ENCODE measurements at regions not wholly inside any gene's neighbourhood (a gene's known extent, or its start where the extent isn't known, plus 50 kb on each side); places are given as distances from the start of the nearest gene placed in this dataset.

DNA sequence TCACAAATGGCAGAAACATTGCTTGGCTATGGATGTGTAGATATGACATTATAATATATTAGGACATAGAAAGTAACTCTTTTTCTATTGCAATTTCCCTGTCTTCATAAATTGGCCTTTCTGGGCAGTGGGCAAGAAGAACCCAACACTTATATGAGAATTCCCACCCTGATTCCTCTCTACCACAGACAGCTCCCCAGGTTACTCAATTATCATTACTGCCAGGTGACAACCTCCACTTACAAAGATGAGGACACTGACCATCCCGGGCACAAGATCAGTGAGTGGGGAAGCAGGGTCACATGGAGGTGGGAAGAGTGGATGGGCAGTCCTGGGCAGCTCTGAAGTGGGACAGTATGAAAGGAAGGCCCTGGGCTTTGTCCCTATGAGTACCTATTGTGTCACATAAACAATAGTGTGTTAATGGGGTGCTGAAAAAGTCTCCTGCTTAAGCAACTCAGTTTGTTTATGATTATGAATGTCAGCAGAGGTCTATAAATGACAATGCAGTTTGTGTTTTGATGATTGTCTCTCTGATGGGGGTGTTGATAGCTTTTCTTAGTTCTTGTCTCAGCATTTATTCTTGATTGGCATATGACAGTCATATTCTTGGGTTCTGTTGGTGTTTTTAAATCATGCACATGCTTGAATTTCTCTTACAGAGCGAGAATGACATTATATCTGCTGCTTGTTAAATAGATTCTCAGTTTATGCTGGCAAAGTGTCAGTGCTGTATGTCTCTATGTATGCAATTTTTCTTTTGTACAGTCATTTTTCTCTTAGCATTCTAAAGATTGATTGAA lies 99.9 kb downstream of the SLIT2 start:
- no peak for DNase-seq (ENCODE audit: extremely low read depth, low read depth)

DNA sequence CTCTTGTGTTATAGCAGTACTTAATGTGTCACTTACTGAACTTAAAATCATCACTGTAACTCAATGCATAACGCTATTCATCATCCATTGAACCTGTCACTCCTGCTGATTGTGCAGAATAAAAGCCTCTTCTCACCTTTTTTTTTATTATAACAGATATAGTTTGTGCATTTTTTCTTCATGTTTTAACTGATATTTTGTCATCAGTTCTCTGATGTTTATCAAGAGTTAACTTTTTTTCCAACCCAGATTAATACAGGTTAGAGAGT lies 100.4 kb downstream of the SLIT2 start:
- no peak for DNase-seq (ENCODE audit: extremely low read depth, low read depth)

DNA sequence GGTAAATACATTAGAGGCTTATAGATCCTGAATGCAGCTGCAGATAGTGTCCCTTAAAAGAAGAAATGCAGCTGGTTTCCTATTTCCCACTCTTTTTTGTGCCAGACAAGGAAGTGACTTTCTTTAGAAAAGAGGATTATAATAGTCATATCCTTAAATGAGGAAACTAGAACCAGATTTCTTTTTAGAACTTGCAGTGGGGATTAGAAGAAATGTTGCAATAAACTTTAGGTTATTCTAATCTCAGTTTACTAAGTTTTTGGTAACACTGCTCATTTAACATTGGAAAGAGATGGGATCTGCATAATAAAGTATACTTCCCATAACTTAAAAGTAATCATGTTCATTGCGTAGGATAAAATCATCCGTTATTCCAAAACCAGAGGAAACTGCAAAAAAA lies 101.9 kb downstream of the SLIT2 start:
- no peak for DNase-seq (ENCODE audit: extremely low read depth, low read depth)

DNA sequence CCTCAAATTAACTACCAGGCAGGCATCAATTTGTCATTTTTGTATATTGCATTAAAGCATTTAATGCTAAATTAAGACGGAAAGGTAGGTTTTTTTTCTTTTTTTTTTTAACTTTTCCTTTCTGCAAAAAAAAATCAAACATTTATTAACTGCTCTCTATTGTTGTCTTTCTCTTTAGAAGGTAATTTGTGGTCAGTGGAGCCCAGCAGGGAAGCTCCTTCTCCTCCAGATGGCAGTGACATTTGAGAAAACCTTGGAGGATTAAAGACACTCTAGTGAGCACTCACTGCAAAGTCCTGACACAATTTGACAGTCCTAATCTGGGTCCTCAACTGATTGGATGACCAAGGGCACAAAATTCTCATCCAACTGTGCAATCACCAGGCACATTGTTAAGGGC lies 102.4 kb downstream of the SLIT2 start:
- DNase-seq (ENCODE audit: extremely low read depth, low read depth) = no peak

DNA sequence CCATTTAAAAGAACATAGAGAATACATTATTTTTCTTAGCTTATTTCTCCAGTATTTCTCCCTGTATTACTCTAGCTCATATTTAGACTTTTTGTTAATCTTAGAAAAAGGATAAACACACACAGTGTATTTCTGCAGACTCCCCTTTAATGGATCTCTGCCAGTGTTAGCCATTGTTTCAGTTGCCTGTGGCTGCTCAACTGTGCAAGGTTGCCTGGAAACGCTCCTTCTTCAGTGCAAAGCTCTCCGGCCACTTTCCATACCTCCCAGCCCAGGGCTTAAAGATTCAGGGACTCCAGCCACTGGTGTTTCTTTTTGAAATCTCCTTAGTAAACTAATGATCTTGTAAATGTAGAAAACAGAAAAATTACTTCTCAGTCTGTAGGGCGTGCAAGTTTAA lies 104.9 kb downstream of the SLIT2 start:
- DNase-seq (ENCODE audit: extremely low read depth, low read depth) = no peak

DNA sequence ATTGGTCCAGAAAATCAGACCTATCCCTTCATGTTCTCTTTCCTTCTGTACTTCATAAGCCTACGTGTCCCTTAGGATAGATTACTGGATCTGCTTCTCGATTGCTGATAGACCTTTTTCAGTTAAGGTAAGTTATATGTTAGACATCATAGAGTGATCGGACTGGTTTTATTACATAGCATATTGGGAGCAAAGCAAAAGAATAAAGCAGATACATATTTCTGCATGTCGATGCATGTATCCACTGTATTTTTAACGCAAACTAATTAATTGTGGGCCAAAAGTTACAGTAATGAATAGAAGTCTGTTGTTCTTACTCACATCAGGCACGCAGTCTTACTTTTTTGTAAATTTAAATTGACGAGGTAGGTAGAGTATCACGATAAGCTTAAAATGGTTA lies 106.4 kb downstream of the SLIT2 start:
- DNase-seq (ENCODE audit: extremely low read depth, low read depth) = no peak

DNA sequence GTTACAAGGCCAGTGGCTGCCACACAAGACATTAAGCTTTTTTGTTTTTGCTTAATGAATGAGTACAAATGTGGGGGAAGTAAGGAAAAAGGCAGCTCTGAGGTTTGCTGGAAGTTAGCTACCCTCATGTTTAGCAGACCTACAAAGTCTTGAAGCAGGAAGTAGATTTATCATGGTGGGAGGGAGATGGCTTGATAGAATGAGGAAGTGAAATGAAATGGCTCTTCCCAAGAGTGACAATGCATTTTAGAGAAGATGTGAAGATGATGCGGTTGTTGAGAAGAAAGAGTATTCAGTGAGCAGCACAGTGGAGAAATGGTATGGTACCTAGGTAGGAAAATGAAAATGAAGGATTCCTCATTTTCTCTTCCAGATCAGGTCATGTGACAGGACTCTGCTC lies 108.0 kb downstream of the SLIT2 start:
- no peak for DNase-seq (ENCODE audit: extremely low read depth, low read depth)

DNA sequence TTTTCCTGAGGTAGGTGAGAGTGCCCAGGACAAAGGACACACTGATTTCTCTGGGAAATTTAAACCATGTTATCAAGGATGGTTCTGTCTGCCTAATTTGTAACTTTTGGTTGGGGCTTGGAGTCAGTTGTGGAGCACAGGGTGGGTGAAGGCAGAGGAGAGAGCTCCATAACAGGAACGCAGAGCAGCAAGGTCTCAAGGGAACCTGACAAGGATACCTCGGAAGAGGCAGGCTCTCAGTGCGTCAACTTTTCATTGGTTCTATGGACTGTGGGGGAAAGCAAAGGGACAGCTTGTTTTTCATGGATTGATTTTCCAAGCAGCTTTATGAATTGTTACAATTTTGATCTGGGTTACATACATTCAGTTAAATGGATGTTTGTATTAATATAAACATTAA lies 110.4 kb downstream of the SLIT2 start:
- no peak for DNase-seq (ENCODE audit: extremely low read depth, low read depth)

DNA sequence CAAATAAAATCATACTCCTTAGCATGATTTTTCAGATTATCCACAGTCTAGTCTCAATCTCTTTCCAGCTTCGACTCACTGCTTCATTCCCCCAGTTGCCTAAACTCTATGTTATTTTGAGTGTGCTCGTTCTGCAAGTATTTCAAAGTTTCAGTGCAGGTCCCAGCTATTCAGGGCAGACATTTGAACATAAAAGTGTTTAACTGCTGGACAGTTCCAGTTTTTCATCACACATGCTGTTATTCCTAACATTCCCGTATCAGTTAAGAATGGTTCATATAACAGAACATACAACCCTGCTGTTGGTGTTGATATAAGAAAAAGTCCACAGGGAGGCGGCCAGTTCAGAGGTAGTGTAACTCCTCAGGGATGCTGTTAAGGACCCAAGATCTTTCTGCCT lies 113.3 kb downstream of the SLIT2 start:
- DNase-seq (ENCODE audit: extremely low read depth, low read depth) = no peak

DNA sequence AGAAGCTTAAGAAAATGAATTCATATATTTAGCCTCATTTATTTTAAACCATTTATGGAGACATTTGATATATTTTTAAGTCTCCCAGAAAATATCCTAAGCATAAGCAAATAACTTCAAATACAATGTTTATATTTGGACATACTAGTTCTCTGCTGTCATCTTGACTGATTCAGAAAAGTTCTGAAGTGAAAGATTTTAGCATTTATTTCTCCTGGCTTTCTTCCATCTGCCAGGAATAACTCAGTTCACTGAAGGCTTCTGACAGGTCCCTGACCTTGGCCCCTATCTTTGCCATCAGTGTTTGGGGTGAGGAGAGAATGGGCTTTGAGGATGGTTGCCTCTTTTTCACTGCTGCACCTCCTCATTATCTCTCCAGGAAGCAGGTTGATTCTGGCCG lies 115.7 kb downstream of the SLIT2 start:
- DNase-seq (ENCODE audit: extremely low read depth, low read depth) = no peak

DNA sequence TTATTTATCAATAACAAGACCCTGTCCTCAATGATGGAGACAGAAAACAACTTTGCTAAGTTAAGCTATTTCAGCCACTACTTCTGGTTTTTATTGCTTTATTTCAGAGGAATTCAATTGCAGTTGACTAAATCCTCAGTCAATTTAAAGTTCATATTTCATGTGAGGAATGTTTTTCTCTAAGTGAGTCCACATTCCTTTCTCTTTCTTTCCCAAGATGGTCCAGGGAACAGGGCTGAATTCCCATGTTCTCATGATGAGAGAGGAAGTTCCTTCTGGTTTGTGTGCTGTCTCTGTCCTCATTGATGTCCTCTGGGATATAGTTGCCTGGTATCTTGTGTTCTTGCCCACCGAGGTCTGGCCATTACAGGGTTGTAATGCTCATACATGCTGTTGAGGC lies 117.2 kb downstream of the SLIT2 start:
- no peak for DNase-seq (ENCODE audit: extremely low read depth, low read depth)

DNA sequence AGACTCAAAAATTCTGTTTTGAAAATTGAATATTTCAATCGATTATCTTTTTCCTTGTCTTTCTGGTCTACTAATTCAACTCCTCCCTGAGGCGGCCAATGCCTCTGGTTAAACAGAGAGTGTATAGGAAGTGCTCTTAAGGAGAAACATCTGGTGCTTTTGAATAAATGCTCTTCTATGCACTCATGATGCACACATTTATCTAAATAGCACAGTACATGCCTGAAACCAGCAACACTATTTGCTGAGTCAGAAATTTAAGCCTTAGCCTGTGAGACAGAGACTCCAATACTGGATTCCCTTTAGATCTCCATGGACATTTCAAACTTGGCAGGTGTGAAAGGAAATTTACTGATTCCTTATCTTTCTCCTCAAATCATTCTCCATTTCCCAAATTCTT lies 118.6 kb downstream of the SLIT2 start:
- no peak for DNase-seq (ENCODE audit: extremely low read depth, low read depth)

DNA sequence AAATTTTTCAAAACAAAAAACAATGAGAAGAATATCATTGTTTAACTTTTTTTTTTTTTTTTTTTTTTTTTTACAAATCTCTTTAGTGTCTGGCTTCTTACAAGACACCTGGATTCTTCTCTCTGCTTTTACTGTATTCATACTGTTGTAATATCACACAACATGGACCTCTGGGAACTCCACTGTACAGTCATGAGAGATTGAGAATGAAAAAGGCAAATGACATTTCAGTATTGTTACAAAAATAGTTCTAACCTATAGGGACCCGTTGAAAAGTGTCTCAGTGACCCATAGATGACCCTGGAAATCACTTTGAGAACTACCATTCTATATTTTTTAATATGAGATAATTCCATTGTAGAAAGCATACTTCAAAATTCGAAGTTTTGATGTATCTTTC lies 124.4 kb downstream of the SLIT2 start:
- no peak for DNase-seq (ENCODE audit: extremely low read depth, low read depth)

DNA sequence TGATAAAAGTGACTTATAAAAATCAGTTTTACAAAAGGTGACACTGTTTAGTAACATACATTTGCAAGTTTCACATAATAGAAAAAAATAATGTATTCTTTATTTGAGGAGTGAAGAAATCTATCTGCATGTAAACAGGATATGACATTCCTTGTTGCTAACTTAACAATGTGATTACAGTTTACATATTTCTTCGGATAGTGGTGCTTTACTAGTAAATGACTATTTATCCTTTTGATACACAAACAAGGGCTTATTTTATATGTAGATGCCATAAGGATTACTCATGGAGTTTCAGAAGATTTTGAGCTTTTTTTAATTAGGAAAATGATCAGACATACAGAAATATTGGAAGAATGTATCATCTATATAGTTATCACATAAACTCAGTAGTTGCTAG lies 126.5 kb downstream of the SLIT2 start:
- no peak for DNase-seq (ENCODE audit: extremely low read depth, low read depth)

DNA sequence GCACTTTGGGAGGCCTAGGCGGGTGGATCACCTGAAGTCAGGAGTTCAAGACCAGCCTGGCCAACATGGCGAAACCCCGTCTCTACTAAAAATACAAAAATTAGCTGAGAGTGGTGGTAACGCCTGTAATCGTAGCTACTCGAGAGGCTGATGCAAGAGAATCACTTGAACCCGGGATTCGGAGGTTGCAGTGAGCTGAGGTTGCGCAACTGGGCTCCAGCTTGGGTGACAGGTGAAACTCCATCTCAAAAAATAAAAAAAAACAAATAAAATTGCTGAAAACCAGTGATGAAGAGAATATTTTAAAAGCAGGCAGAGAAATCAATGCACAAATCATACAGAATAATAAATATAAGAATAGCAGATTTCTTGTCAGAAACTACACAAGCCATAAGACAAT lies 129.3 kb downstream of the SLIT2 start:
- DNase-seq (ENCODE audit: extremely low read depth, low read depth) = no peak

DNA sequence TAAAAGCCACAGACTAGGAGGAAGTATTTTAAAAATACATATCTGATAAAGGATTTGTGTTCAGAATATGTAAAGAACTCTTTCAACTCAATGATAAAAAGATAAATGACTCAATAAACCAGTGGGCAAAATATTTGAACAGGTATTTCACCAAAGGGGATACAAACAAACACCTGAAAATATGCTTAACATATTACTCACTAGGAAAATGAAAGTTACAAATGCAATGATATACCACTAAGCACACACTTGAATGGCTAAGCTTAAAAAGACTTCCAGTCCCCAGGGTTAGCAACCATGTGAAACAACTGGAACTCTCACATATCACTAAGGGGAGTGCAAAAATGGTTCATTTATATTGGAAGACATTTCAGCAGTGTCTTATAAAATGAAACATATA lies 131.6 kb downstream of the SLIT2 start:
- DNase-seq (ENCODE audit: extremely low read depth, low read depth) = no peak

DNA sequence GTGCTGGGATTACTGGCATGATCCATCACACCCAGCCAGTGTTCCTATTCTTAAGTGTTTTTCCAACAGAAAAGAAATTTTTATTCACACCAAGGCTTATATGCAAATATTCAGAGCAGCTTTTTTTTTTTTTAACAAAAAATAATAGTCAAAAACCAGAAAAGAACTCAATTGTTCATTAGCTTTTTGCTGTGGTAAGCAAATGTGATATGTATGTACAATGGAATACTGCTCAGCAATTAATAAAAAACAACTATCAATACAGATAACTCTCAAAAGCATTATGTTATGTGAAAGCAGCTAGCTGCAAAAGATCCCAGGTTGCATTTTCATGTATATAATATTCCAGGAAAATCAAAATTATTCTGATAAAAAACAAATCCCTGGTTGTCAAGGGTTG lies 132.3 kb downstream of the SLIT2 start:
- no peak for DNase-seq (ENCODE audit: extremely low read depth, low read depth)

DNA sequence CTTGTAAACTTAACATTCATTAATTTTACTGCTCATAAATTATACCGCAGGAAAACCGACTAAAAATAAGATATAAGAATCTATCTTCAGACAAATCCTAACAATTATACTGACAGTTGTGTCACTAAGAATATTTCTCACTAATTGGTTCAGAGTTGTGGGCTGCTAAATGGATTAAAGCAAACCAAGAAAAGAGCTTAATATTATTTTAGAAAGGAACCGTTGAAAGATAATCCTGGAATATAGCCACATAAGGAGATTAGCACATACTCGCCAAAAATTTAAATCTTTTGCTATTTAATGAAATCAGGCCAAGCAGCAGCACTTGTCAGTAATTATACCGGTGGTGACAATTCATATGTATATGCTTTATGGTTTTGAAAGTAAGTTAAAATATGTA lies 132.8 kb downstream of the SLIT2 start:
- DNase-seq (ENCODE audit: extremely low read depth, low read depth) = no peak

DNA sequence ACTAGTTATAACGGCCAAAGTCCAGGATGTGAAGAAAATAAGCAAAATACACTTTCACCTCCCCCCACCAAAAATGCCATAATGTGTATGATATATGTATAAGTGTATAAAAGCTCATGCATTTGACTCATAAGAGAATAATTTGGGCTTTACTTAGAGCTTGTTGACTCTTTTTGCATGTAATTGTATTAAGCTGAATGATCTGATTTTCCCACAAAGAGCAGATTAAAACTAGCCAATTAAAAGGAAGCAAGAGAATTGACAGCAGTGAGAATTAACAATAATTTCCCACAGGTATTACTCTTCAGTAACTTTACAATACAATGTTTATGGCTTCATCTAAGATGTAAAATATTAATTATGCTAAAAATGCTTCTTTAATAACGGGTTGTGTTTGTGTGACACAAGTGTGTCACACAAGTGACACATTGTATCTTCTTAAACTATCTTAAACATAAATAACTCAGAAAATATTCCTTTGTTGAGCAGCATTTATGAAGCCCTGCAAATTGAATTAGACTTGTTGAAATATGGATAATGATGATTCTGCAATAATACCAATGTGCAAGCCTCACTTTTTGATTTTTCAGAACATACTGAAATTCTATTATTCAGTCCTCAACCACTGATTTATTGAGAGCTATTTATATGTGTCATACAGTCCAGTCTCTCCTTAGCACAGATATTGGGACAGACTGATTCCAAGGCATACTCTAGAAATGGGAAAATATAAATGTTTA lies 134.5 kb downstream of the SLIT2 start:
- no peak for DNase-seq (ENCODE audit: extremely low read depth, low read depth)

DNA sequence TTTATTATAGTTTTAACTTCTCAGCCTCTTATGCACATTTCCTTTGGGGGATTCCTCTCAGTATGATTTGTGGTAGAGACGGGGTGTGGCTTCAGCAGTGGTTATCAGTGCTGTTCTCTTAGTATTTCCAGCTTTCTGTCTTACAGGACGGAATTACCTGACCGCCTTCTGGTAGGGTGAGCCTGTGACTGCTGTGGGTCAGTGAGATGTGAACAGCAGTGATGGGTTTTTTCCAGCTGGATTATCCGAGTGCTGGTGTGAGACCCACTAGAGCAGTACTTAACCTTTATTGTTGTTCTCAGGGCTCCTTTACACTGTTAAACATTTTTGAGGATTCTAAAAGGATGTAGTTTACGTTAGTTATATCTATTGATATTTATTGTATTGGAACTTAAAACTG lies 135.2 kb downstream of the SLIT2 start:
- DNase-seq (ENCODE audit: extremely low read depth, low read depth) = no peak

DNA sequence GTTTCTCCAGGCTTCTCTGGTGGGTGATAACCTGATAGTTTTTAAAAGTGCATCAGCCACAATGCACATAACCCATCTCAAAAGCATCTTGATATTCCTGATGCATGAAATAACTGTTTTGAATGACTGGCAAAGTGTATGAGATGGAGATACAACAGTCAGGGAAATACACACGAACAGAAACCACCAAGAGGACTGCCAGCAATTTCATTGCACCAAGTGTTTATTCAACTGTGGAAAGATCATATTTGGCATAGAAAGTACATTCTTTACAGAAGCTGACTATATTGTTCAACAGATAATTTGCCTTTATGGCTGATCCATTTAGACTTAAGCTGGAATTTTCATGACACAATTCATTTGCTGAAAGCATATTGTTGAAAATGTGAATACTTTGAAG lies 139.5 kb downstream of the SLIT2 start:
- DNase-seq (ENCODE audit: extremely low read depth, low read depth) = no peak

DNA sequence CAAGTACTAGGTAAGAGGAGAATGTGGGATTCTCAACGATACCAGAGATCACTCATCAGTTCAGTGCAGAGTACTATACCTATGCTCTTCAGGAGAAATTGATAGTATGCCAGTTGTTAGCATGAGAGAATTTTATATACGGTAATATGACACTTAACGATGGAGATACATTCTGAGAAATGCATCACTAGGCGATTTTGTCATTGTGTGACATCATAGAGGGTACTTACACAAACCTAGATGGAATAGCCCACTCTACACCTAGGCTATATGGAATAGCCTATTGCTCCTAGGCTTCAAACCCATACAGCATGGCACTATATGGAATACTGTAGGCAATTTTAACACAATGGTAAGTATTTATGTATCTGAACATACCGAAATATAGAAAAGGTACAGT lies 140.2 kb downstream of the SLIT2 start:
- DNase-seq (ENCODE audit: extremely low read depth, low read depth) = no peak
